T-helper 1 cell treated with Interleukin-12 subunit alpha and Interleukin-12 subunit beta and Interleukin-4 antibody, amounts not matched to agents 30 μg/mL and 1 μg/mL, for 36 hours (primary cell): ENCODE measurements at regions not wholly inside any gene's neighbourhood (a gene's known extent, or its start where the extent isn't known, plus 50 kb on each side); places are given as distances from the start of the nearest gene placed in this dataset.
"Not testable (repeated sequence)": the region's sequence is repeated elsewhere in the genome, so short reads cannot be mapped to it uniquely, and the experiment has no call there.

Experiments
- H3K27ac Mint-ChIP-seq: one replicate; pipeline ENCODE4 v1.8.0; 2021; ENCODE audit warnings: mild to moderate bottlenecking, mixed read lengths
- H3K27me3 Mint-ChIP-seq: one replicate; pipeline ENCODE4 v1.8.0; 2021; ENCODE audit warnings: low read depth, mixed read lengths
- H3K36me3 Mint-ChIP-seq: one replicate; pipeline ENCODE4 v1.8.0; 2021; ENCODE audit warnings: low read depth, mixed read lengths
- H3K4me1 Mint-ChIP-seq: one replicate; pipeline ENCODE4 v1.8.0; 2021; ENCODE audit warnings: low read depth, mixed read lengths
- H3K4me3 Mint-ChIP-seq: one replicate; pipeline ENCODE4 v1.8.0; 2021; ENCODE audit warnings: mild to moderate bottlenecking, moderate library complexity, mixed read lengths
- H3K9me3 Mint-ChIP-seq: one replicate; pipeline ENCODE4 v1.8.0; 2021; ENCODE audit warnings: mixed read lengths

GRCh38 chr2:195118276-195118675 lies 538.8 kb upstream of the SLC39A10 start:
- Mint-ChIP-seq H3K27ac (no peak overlapping the region), H3K9me3 (peaks cover 6% of the 10 kb centered on the region), H3K27me3 (peaks cover 3% of the 10 kb centered on the region), H3K4me3 (no peak overlapping the region), H3K36me3 (no peaks in the 10 kb centered on the region), H3K4me1 (no peaks in the 10 kb centered on the region)

DNA sequence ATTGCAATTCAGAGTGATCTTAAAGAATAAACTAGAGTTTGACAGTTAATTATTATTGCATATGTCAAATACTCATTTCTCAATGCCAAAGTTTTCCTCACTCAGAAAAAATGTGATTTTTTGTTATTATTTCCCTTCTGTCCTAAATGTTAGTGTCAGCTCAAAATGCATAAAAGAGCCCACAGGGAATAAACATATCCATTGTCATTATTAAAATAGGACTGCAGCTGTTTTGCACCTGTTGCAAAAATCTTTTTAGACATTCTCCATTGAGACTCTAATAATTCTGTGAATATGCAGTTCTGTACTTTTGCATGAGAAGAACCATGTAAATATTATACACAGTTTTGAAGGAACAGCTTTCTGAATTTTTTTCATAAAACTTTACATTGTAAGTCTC lies 540.0 kb upstream of the SLC39A10 start:
- Mint-ChIP-seq H3K27ac (no peak overlapping the region), H3K36me3 (no peaks in the 10 kb centered on the region), H3K27me3 (peaks cover 3% of the 10 kb centered on the region), H3K4me1 (no peaks in the 10 kb centered on the region), H3K4me3 (no peak overlapping the region), H3K9me3 (peaks cover 6% of the 10 kb centered on the region)

DNA sequence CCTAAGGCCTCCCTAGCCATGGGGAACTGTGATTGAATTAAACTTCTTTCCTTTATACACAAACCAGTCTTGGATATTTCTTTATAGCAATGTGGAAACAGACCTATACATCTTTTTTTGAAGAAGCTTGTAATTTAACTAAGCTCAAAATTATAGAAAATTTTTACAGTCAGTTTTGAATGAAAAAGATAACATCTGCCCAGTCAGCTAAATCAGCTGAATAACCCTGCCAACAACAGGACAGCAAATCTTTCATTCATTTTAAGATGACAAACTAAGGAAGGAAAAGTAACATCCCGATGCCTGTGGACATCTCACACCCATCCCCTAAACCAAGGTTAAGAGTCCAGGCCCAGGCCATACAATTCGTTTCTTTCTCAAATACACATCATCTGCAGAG lies 541.3 kb upstream of the SLC39A10 start:
- Mint-ChIP-seq H3K27me3 (peaks cover 3% of the 10 kb centered on the region), H3K4me3 (no peak overlapping the region), H3K27ac (no peak overlapping the region)

GRCh38 chr2:195108182-195108581 lies 548.8 kb upstream of the SLC39A10 start:
- Mint-ChIP-seq H3K27ac (no peak overlapping the region), H3K27me3 (no peaks in the 10 kb centered on the region), H3K4me3 (no peak overlapping the region), H3K36me3 (no peaks in the 10 kb centered on the region), H3K4me1 (no peaks in the 10 kb centered on the region), H3K9me3 (no peaks in the 10 kb centered on the region)

More for the DNA sequence above, 541.3 kb upstream of the SLC39A10 start:
- Mint-ChIP-seq H3K4me1 (no peaks in the 10 kb centered on the region), H3K9me3 (peaks cover 6% of the 10 kb centered on the region), H3K36me3 (no peaks in the 10 kb centered on the region)

- H3K9me3 Mint-ChIP-seq: no peaks in the 10 kb centered on the region
- no peak overlapping the region for H3K4me3 Mint-ChIP-seq
- H3K4me1 Mint-ChIP-seq: no peaks in the 10 kb centered on the region
- H3K36me3 Mint-ChIP-seq: no peaks in the 10 kb centered on the region
- H3K27me3 Mint-ChIP-seq: no peaks in the 10 kb centered on the region
- no peak overlapping the region for H3K27ac Mint-ChIP-seq
These were observed 550.2 kb upstream of the SLC39A10 start for GRCh38 chr2:195106681-195107380.

GRCh38 chr2:195105581-195105980 lies 551.4 kb upstream of the SLC39A10 start:
- Mint-ChIP-seq H3K36me3 (no peaks in the 10 kb centered on the region), H3K27ac (no peak overlapping the region), H3K4me1 (no peaks in the 10 kb centered on the region), H3K27me3 (no peaks in the 10 kb centered on the region), H3K9me3 (no peaks in the 10 kb centered on the region), H3K4me3 (no peak overlapping the region)

DNA sequence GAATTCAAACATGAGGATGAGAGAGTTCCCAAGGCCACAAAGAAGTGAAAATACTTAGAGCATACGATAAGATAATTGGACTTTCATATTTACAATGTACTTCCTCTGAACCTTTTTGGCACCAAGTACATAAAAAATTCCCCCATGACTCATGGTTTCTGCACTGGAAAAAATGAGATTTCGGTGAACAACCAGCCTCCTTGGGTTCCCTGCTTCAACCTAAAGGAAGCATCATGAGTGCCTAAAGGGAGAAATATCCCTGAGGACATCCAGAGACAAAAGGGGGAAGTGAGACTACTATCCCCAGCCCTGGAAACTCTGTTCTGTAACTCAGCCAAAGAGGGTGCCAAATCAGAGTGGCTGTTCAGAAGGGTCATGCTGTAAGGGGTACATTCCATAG lies 562.7 kb upstream of the SLC39A10 start:
- H3K4me3 Mint-ChIP-seq: no peak overlapping the region
- H3K4me1 Mint-ChIP-seq: no peaks in the 10 kb centered on the region
- H3K27ac Mint-ChIP-seq: no peak overlapping the region
- no peaks in the 10 kb centered on the region for H3K9me3 Mint-ChIP-seq
- no peaks in the 10 kb centered on the region for H3K36me3 Mint-ChIP-seq
- no peaks in the 10 kb centered on the region for H3K27me3 Mint-ChIP-seq

DNA sequence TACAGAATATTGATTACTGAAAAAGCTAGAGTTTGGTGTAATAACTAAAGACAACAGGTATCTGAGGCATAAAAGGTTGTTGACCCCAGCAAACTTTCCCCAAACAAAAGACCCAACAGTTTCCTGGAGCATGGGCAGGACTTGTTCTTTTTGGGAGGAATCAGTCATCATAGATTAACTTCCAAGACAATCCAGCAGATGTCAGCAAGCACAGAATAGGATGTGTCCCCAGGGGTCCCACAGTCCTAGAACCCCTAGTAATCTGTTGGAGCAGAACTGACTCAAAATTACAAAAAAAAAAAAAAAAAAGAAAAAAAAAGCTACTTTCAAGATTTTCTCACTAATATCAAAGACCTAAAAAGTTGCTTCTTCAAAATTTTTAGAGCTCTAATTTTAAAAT lies 564.7 kb upstream of the SLC39A10 start:
- no peak overlapping the region for H3K4me3 Mint-ChIP-seq
- H3K36me3 Mint-ChIP-seq: no peaks in the 10 kb centered on the region
- no peaks in the 10 kb centered on the region for H3K4me1 Mint-ChIP-seq
- no peak overlapping the region for H3K27ac Mint-ChIP-seq
- no peaks in the 10 kb centered on the region for H3K27me3 Mint-ChIP-seq
- no peaks in the 10 kb centered on the region for H3K9me3 Mint-ChIP-seq

GRCh38 chr2:195072806-195073205 lies 584.2 kb upstream of the SLC39A10 start:
- peaks cover 17% of the 10 kb centered on the region for H3K9me3 Mint-ChIP-seq
- not testable (repeated sequence) for H3K4me1 Mint-ChIP-seq, H3K4me3 Mint-ChIP-seq, H3K27ac Mint-ChIP-seq, H3K27me3 Mint-ChIP-seq, H3K36me3 Mint-ChIP-seq

GRCh38 chr2:195057001-195057400 lies 600.0 kb upstream of the SLC39A10 start:
- Mint-ChIP-seq H3K4me1 (no peaks in the 10 kb centered on the region), H3K27ac (no peak overlapping the region), H3K36me3 (no peaks in the 10 kb centered on the region), H3K9me3 (no peaks in the 10 kb centered on the region), H3K4me3 (no peak overlapping the region), H3K27me3 (no peaks in the 10 kb centered on the region)

DNA sequence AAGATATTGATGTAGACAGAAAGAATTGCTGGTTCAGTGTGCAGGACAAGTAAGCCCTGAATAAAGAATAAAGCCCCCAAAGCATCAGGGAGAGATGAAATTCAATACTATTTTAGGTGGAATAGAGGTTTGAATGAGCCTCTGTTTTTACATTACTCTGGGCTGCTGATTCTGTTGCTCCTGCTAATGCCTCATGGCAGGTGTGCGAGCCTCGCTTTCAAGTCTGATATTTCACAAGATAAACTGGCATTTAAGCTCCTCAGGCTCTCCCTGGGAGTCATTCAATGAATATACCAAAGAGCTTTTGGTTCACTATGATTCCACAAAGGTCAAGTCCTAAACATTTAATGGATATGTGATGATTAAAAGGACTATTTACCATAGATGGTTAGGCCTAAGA lies 601.0 kb upstream of the SLC39A10 start:
- Mint-ChIP-seq H3K27me3 (no peaks in the 10 kb centered on the region), H3K36me3 (no peaks in the 10 kb centered on the region), H3K4me3 (no peak overlapping the region), H3K9me3 (no peaks in the 10 kb centered on the region), H3K27ac (no peak overlapping the region), H3K4me1 (no peaks in the 10 kb centered on the region)

DNA sequence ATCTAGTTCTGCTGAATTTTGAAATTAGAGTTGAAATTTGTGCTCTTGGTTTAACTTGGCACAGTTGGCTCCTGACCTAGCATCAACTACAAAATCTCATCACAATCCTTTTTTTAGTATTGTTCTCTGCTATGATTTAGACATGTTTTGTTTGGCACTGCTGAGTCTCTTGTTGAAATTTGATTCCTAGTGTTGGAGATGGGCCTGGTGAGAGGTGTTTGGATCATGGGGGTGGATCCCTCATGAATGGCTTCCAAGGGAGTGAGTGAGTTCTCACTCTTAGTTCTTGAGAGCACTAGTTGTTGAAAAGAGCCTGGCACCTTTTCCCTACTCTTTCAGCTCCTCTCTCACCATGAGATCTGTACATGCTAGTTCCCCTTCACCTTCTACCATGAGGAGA lies 605.6 kb upstream of the SLC39A10 start:
- Mint-ChIP-seq H3K4me3 (no peak overlapping the region), H3K36me3 (no peaks in the 10 kb centered on the region), H3K4me1 (no peaks in the 10 kb centered on the region)

DNA sequence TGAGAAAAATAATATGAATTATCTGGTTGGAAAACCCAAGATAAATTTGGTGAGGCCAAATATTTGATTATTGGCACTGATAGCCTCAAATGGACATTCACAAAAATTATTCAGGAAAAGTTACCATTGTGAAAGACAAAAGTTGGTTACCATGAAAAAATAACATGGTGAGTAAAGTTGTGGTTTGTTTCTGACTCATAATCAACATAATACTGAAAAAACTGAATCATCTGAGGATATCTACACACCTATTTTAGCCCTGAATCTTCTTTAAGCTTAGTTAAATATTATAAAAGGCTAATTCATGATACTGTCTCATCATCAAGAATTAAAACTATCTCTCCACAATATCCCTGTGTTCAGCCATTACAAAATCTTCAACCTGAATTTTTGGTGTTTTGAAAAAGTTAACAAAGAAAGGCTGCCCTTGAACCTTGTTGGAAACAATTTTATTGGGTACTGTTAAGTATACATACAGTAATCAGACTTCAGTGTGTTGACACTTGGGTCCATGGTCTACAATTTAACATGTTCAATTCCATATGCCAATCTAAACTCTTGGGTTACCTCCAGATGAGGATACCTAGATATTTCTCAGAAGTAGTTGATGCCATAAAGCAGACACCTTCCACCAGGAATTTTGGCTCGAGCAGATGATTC lies 607.5 kb upstream of the SLC39A10 start:
- Mint-ChIP-seq H3K27me3 (no peaks in the 10 kb centered on the region), H3K4me1 (no peaks in the 10 kb centered on the region), H3K36me3 (no peaks in the 10 kb centered on the region), H3K4me3 (no peak overlapping the region), H3K9me3 (no peaks in the 10 kb centered on the region), H3K27ac (no peak overlapping the region)

More for the DNA sequence above, 605.6 kb upstream of the SLC39A10 start:
- Mint-ChIP-seq H3K27me3 (no peaks in the 10 kb centered on the region), H3K9me3 (no peaks in the 10 kb centered on the region), H3K27ac (no peak overlapping the region)

- no peak overlapping the region for H3K4me3 Mint-ChIP-seq
- no peaks in the 10 kb centered on the region for H3K4me1 Mint-ChIP-seq
- H3K27me3 Mint-ChIP-seq: no peaks in the 10 kb centered on the region
- no peaks in the 10 kb centered on the region for H3K36me3 Mint-ChIP-seq
- no peak overlapping the region for H3K27ac Mint-ChIP-seq
- no peaks in the 10 kb centered on the region for H3K9me3 Mint-ChIP-seq
These were observed 609.1 kb upstream of the SLC39A10 start for GRCh38 chr2:195047955-195048354.

- no peak overlapping the region for H3K4me3 Mint-ChIP-seq
- H3K27me3 Mint-ChIP-seq: no peaks in the 10 kb centered on the region
- no peaks in the 10 kb centered on the region for H3K4me1 Mint-ChIP-seq
- H3K27ac Mint-ChIP-seq: no peak overlapping the region
- no peaks in the 10 kb centered on the region for H3K9me3 Mint-ChIP-seq
- no peaks in the 10 kb centered on the region for H3K36me3 Mint-ChIP-seq
These were observed 612.2 kb upstream of the SLC39A10 start for GRCh38 chr2:195044801-195045200.
